ENCODE measurements at regions not wholly inside any gene's neighbourhood (a gene's known extent, or its start where the extent isn't known, plus 50 kb on each side); places are given as distances from the start of the nearest gene placed in this dataset.

GRCh38 chr14:65228956-65229747, 126.8 kb upstream of the MAX start:
- H3K27ac Mint-ChIP-seq = 0 out of 2 replicates have a peak overlapping the region, but pooled peaks have one; percentile 45
- Histone ChIP-seq H3K79me2 (replicated peaks; ENCODE audit: insufficient read depth) (no peaks in the 10 kb centered on the region), H3K36me3 (ENCODE audit: insufficient read depth) (no peaks in the 10 kb centered on the region), H3K9me2 (ENCODE audit: insufficient read depth) (no peaks in the 10 kb centered on the region), H2AFZ (peak overlapping the region; percentile 99), H3K27me3 (ENCODE audit: insufficient read depth) (no peaks in the 10 kb centered on the region), H3F3A (replicated peaks; ENCODE audit: low read depth) (no peaks in the 10 kb centered on the region), H3K27ac (ENCODE audit: low read depth) (peak overlapping the region; percentile 7; the same call in 1 of the 2 replicates), H3K4me2 (peak overlapping the region; percentile 72; the same call in 1 of the 2 replicates), H3K4me1 (ENCODE audit: insufficient read depth) (peaks cover 17% of the 10 kb centered on the region), H4K20me1 (replicated peaks; ENCODE audit: insufficient read depth) (no peaks in the 10 kb centered on the region), H3K4me3 (peak overlapping the region; percentile 42)
- TF ChIP-seq REST (IDR thresholded peaks at IDR 0.05; ENCODE audit: unreplicated experiment) (no peak), EZH2phosphoT487 (IDR thresholded peaks at IDR 0.05; ENCODE audit: unreplicated experiment) (no peak), ETS1 (IDR thresholded peaks at IDR 0.05) (no peak), ZNF114 (CRISPR knock-in tag; IDR thresholded peaks at IDR 0.05) (no peak)
- DNase-seq (ENCODE audit: low spot score) (no peak), ATAC-seq (no peak)
- peaks cover 49% of the 10 kb centered on the region for H3K4me1 Mint-ChIP-seq
- H3K27me3 Mint-ChIP-seq (ENCODE audit: insufficient read depth, low read depth, poor library complexity) = peaks cover 6% of the 10 kb centered on the region
- no peaks in the 10 kb centered on the region for H3K36me3 Mint-ChIP-seq (ENCODE audit: low read depth)
- H3K9me3 Mint-ChIP-seq = no peaks in the 10 kb centered on the region
- H3K4me3 Mint-ChIP-seq = peak overlapping the region; percentile 51

- Histone ChIP-seq H3K27me3 (ENCODE audit: insufficient read depth) (no peaks in the 10 kb centered on the region), H2AFZ (peak overlapping the region; percentile 99), H3K36me3 (ENCODE audit: insufficient read depth) (no peaks in the 10 kb centered on the region), H3K4me3 (peak overlapping the region; percentile 42), H3K4me2 (peak overlapping the region; percentile 72), H3K4me1 (ENCODE audit: insufficient read depth) (peaks cover 17% of the 10 kb centered on the region), H3K79me2 (replicated peaks; ENCODE audit: insufficient read depth) (no peaks in the 10 kb centered on the region), H3K27ac (ENCODE audit: low read depth) (no peak overlapping the region), H3K9me2 (ENCODE audit: insufficient read depth) (no peaks in the 10 kb centered on the region), H3F3A (replicated peaks; ENCODE audit: low read depth) (no peaks in the 10 kb centered on the region), H4K20me1 (replicated peaks; ENCODE audit: insufficient read depth) (no peaks in the 10 kb centered on the region)
- peak overlapping the region; percentile 51 for H3K4me3 Mint-ChIP-seq
- DNase-seq (ENCODE audit: low spot score) = peak; percentile 71
- H3K27ac Mint-ChIP-seq = peak overlapping the region; percentile 56; the same call in 1 of the 2 replicates
- peaks cover 44% of the 10 kb centered on the region for H3K4me1 Mint-ChIP-seq
- peak; percentile 88 for ATAC-seq
- no peaks in the 10 kb centered on the region for H3K36me3 Mint-ChIP-seq (ENCODE audit: low read depth)
- H3K27me3 Mint-ChIP-seq (ENCODE audit: insufficient read depth, low read depth, poor library complexity) = peaks cover 1% of the 10 kb centered on the region
- no peaks in the 10 kb centered on the region for H3K9me3 Mint-ChIP-seq
- no peak for TF ChIP-seq NANOG (IDR thresholded peaks at IDR 0.05; ENCODE audit: borderline replicate concordance)
- TF ChIP-seq ETS1 (IDR thresholded peaks at IDR 0.05) = no peak
- TF ChIP-seq STAT1 (IDR thresholded peaks at IDR 0.05; ENCODE audit: unreplicated experiment) = no peak
- TF ChIP-seq CTCF (conservative IDR thresholded peaks at IDR 0.05; ENCODE audit: low read depth in 2 of 2) = no peak
- TF ChIP-seq ZNF331 (CRISPR knock-in tag; IDR thresholded peaks at IDR 0.05; ENCODE audit: low read depth) = no peak
- no peak for TF ChIP-seq CREB1 (CRISPR knock-in tag; IDR thresholded peaks at IDR 0.05; ENCODE audit: low read depth)
- TF ChIP-seq EZH2phosphoT487 (IDR thresholded peaks at IDR 0.05; ENCODE audit: unreplicated experiment) = no peak
- TF ChIP-seq EZH2 (IDR thresholded peaks at IDR 0.05; ENCODE audit: low read depth, unreplicated experiment) = no peak
- TF ChIP-seq POLR2AphosphoS5 (IDR thresholded peaks at IDR 0.05; ENCODE audit: low read depth) = no peak
- no peak for TF ChIP-seq ZNF114 (CRISPR knock-in tag; IDR thresholded peaks at IDR 0.05)
Observed at GRCh38 chr14:65229748-65230728, 127.7 kb upstream of the MAX start.

All from GM23338 (cell line).